LNCAP (cell line): ENCODE measurements at regions not wholly inside any gene's neighbourhood (a gene's known extent, or its start where the extent isn't known, plus 50 kb on each side); places are given as distances from the start of the nearest gene placed in this dataset.

Source experiments
- CTCF ChIP-seq: fragments of 450-650 bp; IDR thresholded peaks from 2 replicates; pipeline ENCODE4 v1.5.1; 2017; ENCODE audit warnings: mild to moderate bottlenecking

DNA sequence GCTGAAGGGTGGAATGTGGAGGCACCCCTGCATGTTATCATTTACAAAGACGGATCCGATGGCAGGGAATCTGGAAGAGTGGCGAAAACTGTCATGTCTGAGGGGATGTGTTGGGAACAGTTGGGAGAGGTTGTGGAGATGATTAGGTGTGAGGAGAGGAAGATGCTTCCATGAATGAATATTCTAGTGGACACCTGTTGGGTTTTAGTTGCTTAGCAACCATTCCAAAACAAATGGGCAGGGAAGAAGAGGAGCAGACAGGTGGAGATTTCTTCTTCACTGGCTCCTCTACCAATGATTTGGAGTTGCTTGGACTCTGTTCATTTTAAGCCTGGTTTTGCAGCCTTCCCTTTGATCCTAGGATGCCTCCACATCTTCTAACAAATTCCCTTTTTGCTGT lies 465.3 kb upstream of the CLINT1 start:
- no peak for TF ChIP-seq CTCF

DNA sequence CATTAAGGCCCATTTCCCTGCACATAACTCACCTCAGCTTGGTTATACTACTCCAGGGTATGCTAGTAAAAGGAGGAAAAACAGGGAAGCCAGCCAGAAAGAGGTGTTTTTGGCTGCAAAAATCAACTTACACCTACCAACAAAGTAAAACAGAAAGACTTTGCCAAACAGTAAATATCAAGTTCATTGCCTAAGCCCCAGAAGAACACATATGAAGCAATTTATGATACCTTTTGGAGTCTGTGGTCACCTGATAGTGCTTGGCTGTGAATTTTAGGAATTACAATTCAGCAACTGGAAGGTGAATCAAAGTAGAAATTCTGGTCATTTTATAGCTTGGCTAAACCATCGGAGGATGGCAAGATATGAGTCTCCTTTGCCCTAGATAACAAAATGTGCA lies 463.7 kb upstream of the CLINT1 start:
- no peak for TF ChIP-seq CTCF

GRCh38 chr5:158320934-158321333 lies 462.0 kb upstream of the CLINT1 start:
- TF ChIP-seq CTCF, result no peak

- TF ChIP-seq CTCF, result no peak
Observed at GRCh38 chr5:158320178-158320674, 461.3 kb upstream of the CLINT1 start.

DNA sequence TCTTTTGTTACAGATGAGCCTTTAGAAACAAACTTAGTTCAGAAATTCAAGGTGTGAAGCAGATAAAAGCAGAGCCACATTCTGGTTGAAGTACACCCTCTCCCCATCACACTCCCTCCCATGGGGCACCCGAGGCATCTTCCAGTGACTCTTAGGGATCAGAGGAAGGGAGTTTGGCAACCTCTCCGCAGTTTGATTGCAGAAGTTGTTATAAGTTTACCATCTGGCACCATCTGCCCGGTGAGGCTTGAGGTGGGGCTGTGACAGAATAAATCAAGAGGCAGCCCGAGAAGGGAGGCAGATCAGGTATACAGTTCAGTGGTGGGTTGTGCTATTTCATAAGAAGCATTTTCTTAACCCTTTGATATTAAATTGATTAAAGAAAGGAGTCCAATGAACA lies 458.6 kb upstream of the CLINT1 start:
- no peak for TF ChIP-seq CTCF

GRCh38 chr5:158313733-158314464 lies 455.0 kb upstream of the CLINT1 start:
- no peak for TF ChIP-seq CTCF

DNA sequence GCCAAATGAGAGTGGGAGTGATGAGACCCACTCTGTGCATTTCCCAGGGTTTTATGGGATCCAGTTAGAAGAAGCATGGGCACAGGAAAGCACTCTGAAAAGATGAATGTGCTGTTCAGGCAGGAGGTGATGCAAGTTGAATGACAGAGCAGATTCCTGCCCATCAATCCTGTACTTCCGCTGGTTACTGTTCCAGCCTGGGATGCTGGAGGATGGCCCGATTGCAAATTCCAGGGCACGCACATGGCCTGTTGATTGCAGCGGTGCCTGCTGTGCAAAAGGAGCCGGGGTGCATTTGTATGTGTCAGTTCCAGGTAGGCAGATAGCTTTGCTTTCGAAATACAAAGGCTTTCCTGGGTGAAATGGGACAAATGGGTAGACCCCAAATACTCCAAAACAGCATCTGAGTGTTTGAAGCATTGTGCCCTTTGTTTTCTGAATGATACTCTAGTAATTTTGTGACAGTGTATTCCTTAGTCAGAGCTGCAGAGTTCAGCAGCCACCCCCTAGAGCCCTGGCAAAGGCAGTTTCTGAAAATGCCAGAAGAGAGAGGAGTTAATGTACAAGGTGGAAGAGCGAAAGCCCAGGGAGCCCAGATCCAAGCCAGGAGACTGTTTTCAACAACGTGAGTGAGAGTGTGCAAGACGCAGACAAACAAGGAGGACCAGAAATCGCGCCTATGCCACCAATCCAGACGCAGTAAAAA lies 454.2 kb upstream of the CLINT1 start:
- TF ChIP-seq CTCF, result no peak
